ES-I3 (cell line): ENCODE measurements at regions not wholly inside any gene's neighbourhood (a gene's known extent, or its start where the extent isn't known, plus 50 kb on each side); places are given as distances from the start of the nearest gene placed in this dataset.

Experiments
- H3K36me3 ChIP-seq: 2 replicates; pipeline ENCODE4 v1.6.1; 2013; ENCODE audit warnings: mild to moderate bottlenecking, low read length, control low read depth, moderate library complexity; ENCODE audit not compliant: insufficient read depth
- H3K4me1 ChIP-seq: 2 replicates; pipeline ENCODE4 v1.6.1; 2013; ENCODE audit warnings: mild to moderate bottlenecking, control low read depth, low read length; ENCODE audit not compliant: insufficient read depth
- H3K9ac ChIP-seq: 2 replicates; pipeline ENCODE4 v1.6.1; 2013; ENCODE audit warnings: low read depth, mild to moderate bottlenecking, low read length, moderate library complexity
- H3K9me3 ChIP-seq: 2 replicates; pipeline ENCODE4 v1.6.1; 2013; ENCODE audit warnings: mild to moderate bottlenecking, low read length, moderate library complexity; ENCODE audit not compliant: control insufficient read depth, insufficient read depth

DNA sequence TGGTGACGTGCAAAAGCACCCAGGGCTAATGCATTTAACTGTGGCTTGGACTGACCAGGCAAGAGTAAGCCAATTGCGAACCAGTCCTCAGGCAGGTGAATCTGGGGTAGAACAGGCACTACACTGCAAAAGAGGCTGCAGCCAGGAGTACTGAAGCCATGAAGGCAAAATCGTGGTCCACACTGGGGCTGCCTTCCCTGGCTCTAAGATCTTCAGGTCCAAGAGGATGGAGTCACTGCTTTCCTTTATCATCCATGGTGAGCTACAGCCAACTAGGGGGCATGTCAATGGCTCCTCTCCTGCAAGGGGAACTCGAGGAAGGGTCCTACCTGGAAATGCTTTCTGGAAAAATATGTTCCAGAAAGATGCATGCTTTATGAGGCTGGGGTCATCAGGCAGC lies 100.6 kb upstream of the AJAP1 start:
- Histone ChIP-seq H3K36me3 (no peaks in the 10 kb centered on the region), H3K9ac (no peak overlapping the region), H3K4me1 (no peaks in the 10 kb centered on the region), H3K9me3 (no peaks in the 10 kb centered on the region)

DNA sequence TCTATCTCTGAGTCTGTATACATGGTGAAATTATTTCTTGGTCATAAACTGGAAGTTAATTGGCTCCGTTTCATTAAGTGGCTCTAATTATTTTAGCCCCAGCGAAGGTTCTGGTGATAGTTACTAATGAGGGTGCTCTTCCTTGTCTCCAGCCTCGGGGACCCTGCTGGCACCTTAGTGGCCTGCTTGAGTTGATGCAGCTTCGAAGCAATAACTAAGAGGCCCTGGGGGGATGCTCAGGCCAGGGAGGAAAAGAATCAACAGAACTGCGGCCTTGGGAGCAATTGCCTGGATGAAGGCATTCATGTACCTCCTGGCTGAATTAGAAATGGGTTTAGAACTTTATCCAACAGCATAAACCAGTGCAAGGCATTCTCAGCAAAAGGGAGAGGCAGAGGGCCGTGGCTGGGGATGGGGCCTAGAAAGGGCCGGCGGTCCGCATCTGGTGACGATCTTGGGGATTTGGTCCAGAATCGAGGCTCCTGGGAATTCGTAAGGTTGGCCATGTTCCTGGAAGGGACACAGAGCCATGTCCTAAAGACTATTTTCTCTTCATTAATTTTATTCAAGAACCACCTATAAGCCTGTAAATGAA lies 100.0 kb upstream of the AJAP1 start:
- H3K36me3 ChIP-seq = no peaks in the 10 kb centered on the region
- H3K9ac ChIP-seq = no peak overlapping the region
- H3K4me1 ChIP-seq = no peaks in the 10 kb centered on the region
- no peaks in the 10 kb centered on the region for H3K9me3 ChIP-seq

DNA sequence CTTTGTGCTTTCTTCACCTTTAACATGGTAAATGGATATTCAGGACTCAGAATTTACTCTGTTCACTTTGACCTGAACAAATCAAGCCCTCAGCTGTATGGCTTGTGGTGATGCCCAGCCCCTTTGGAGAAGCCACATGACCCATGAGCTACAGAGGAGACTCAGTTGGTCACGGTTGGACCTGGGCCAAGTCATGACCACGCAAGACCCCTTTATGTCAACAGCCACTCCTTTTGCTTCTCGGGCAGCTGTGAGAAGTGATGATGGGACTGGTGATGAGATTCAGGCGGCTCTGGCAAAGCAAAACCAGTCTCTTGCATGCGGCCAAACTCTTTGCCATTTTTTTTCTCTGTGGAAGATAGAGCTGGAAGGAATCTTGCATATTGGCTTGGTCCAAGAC lies 96.5 kb upstream of the AJAP1 start:
- no peaks in the 10 kb centered on the region for H3K36me3 ChIP-seq
- H3K9ac ChIP-seq = no peak overlapping the region
- H3K9me3 ChIP-seq = no peaks in the 10 kb centered on the region
- H3K4me1 ChIP-seq = no peaks in the 10 kb centered on the region

DNA sequence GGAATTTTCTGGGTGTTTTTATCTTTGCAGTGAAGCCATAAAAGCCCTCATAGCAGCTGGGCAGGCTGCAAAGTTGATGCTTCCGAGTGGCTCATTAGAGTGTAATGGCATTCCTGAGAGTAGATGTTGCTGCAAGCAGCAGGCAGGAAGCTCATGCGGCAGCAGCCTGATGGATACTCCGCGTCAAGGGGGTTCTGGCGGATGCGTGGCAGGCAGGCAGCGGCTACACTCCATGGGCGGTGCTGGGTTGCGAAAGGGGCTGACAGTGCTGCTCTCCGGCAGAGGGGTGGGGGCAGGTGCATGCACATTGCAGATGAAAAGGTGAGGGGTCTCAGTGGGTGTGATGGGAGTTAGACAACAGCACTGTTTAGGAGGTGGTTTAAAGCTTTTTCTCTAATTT lies 93.2 kb upstream of the AJAP1 start:
- no peaks in the 10 kb centered on the region for H3K4me1 ChIP-seq
- H3K36me3 ChIP-seq = no peaks in the 10 kb centered on the region
- H3K9ac ChIP-seq = no peak overlapping the region
- H3K9me3 ChIP-seq = no peaks in the 10 kb centered on the region

DNA sequence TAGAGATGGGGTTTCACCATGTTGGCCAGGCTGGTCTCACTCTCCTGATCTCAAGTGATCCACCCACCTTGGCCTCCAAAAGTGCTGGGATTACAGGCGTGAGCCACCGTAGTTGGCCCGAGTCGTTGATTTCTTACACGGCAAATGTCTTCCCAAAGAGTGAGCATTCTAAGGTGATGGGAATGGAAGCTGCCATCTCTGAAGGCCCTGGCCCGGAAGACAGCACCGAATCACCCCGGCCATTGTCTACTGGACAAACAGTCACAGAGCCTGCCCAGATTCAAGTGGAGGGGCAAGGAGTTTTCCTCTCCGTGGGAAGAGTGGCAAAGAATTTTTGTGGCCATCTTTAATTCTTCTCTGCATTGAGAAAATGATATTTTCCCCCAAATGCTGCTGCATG lies 92.1 kb upstream of the AJAP1 start:
- Histone ChIP-seq H3K9me3 (no peaks in the 10 kb centered on the region), H3K36me3 (no peaks in the 10 kb centered on the region), H3K4me1 (no peaks in the 10 kb centered on the region), H3K9ac (no peak overlapping the region)

DNA sequence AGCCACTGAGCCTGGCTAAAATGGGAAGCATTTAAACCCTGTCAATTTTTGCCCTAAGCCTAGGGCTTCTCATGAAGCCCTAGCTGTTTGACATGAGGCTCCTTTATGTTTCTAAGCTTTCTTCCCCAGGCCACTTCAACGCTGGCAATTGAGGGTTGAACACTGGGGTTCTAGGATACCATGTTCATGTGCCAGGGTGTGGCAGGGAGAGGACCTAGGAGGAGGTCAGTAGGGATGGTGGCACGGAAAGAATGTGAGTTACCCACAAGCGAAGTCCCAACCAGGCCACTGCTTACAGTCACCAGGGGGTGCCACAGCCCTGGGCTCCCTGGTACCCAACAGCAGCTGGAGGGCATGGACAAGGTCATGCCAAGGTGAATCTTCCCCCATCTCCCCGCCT lies 90.8 kb upstream of the AJAP1 start:
- Histone ChIP-seq H3K4me1 (no peaks in the 10 kb centered on the region), H3K9ac (no peak overlapping the region), H3K36me3 (no peaks in the 10 kb centered on the region), H3K9me3 (no peaks in the 10 kb centered on the region)

DNA sequence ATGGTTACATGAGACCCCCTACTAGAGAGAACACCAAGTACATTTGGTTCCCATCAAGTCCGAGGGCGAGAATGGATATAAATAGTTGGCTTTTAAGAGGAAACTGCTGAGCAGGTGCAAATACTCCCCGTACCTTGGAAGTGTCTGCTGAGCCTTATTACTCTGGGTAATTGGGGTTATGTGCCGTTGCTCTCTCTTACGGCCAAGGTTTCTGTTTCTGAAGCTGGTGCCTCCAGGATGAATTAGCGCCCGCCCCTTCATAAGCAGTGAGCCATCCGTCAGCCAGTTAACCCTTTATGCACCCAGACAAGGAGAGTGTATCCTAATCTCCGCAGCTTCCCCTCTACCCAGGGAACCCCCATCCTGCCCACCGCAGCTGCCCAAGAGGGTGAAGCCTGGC lies 90.4 kb upstream of the AJAP1 start:
- no peaks in the 10 kb centered on the region for H3K4me1 ChIP-seq
- H3K9me3 ChIP-seq = no peaks in the 10 kb centered on the region
- no peaks in the 10 kb centered on the region for H3K36me3 ChIP-seq
- no peak overlapping the region for H3K9ac ChIP-seq

DNA sequence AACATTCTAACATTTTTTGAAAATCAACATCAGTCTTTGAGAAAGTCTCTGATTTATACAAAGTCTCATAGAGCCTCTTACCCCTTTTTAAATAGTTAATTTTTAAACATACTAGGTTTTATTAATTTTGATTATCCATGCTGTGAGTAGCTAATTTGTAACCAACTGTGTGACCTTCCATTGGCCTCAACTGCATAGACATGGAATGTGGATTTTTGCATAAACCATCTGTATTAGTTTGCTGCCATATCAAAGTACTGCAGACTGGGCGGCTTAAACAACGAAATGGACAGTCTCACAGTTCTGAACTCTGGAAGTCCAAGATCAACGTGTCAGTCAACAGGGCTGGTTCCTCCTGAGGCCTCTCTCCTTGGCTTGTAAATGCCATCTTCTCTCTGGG lies 89.2 kb upstream of the AJAP1 start:
- Histone ChIP-seq H3K9me3 (no peaks in the 10 kb centered on the region), H3K4me1 (no peaks in the 10 kb centered on the region), H3K36me3 (no peaks in the 10 kb centered on the region), H3K9ac (no peak overlapping the region)

DNA sequence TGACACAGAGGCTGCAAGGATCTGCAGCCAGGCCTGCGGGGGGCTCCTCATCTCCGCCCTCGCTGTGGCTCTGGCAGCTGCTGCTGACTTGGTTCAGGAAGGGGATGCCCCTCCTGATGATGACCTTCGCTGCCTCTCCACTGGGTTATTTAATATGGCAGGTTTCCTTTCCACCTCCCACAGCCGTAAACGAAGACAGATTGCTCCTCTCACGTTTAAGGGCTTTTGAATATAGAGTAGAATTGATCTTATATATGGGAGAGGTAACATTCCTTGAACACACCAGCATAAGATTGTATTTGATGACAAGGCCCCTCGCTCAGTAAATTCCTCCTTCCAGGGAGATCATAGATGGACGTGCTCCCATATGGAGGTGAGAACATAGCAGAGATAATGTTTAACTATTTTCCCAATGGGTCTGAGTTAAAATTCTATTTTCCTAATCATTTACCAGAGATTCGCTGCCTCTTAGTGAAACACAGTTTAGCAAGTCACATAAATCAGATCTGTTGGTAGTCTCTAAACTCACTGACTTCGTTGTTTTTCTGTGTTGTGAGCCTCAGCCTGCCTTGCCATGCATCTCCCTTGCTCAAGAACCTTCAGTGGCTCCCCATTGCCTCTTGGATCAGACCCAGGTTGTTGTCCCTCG lies 88.5 kb upstream of the AJAP1 start:
- no peaks in the 10 kb centered on the region for H3K4me1 ChIP-seq
- H3K9me3 ChIP-seq = no peaks in the 10 kb centered on the region
- H3K36me3 ChIP-seq = no peaks in the 10 kb centered on the region
- H3K9ac ChIP-seq = no peak overlapping the region

DNA sequence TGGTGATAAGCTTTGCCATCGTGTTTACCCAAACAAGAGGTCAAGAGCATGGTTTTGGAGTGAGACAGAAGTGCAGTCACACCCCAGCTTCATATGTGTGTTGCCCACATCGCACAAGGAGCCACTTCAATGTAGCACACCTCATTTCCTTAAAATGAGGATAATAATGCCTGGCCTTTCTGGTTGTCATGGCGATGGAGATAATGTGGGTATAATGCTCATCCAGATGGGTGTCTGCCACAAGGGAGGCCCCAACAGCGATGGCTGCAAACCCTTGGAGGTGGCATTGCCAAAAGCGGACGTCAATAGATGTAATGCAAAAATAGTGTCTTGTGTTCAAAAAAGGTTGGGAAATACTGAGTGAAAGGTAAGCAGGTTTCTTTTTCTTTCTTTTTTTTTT lies 83.1 kb upstream of the AJAP1 start:
- H3K36me3 ChIP-seq = no peaks in the 10 kb centered on the region
- no peaks in the 10 kb centered on the region for H3K9me3 ChIP-seq
- H3K9ac ChIP-seq = no peak overlapping the region
- no peaks in the 10 kb centered on the region for H3K4me1 ChIP-seq

DNA sequence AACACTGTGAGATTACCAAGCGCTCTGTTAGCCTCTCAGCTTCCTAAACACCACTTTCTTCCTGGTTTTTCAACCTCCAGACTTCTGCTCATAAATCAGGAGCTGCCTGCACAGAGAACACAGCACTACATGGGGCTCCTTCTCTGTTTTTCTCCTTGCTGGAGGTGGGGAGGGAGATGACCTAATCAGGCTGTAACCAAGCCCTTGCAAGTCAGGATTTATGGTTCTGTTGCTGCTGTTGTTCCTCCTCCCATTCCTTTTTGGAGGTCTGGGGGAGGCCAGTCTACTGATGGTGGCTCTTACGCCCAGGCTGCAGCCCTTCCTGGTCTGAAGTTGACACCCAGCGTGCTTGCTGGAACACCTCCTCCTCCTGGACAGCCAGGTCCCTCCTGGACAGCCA lies 80.9 kb upstream of the AJAP1 start:
- Histone ChIP-seq H3K9ac (no peak overlapping the region), H3K4me1 (no peaks in the 10 kb centered on the region), H3K36me3 (no peaks in the 10 kb centered on the region), H3K9me3 (no peaks in the 10 kb centered on the region)

DNA sequence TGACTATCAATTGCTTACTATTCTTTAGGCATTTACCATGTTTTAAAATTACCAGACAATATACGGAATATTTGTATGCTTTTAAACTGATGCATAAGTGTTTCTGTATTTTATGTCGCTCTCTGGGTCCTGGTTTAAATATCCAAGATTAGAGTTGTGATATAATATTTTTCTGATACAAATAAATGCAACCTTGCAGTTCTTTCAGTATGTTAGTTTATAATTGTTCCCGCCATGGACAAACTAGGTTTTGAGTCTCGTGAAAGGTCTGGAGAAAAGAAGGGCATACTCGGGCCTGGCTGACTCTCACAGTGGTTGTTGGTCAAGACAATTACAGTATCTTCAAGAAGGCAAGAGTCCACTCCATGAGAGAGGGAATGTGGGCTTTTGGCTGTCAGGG lies 72.6 kb upstream of the AJAP1 start:
- no peak overlapping the region for H3K9ac ChIP-seq
- H3K4me1 ChIP-seq = no peaks in the 10 kb centered on the region
- H3K36me3 ChIP-seq = no peaks in the 10 kb centered on the region
- H3K9me3 ChIP-seq = no peaks in the 10 kb centered on the region

DNA sequence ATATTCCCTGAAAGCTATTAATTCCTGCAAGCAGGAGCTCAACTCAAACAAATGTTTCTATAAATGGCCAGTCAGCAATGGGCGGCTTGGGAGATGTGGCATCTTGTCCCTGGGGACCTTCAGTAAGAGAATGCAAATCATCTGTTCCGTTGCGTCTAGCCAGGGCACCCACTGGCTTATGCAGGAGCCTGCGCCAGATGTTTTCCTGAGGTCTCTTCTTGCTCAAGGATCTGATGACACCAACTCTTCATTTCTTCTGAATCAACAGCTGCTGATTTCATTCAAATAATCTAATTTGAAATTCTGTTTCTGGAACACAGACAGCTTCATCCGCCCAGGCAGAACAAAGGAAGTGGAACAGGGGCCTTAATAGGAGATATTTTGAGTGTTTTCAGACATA lies 70.0 kb upstream of the AJAP1 start:
- H3K9me3 ChIP-seq = no peaks in the 10 kb centered on the region
- no peaks in the 10 kb centered on the region for H3K36me3 ChIP-seq
- H3K9ac ChIP-seq = no peak overlapping the region
- H3K4me1 ChIP-seq = no peaks in the 10 kb centered on the region

DNA sequence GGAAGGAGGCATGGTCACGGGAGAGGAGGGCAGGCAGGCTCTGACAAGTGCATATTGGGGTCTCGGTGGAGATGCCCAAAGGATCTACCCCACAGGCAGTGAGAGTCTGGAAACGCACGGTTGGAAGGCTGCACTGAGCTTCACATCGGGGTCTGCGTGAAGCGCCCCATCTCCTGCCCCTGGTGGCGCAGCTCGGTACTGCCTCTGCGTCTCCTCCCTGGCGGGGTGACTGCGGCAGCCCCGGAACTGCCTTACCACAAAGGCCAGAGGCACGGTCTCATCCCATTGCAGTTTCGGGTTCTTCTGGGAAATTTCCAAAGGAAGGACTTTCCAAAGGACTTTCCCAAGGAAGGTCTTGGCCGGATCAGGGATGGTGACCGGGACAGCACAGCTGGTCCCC lies 69.2 kb upstream of the AJAP1 start:
- no peak overlapping the region for H3K9ac ChIP-seq
- no peaks in the 10 kb centered on the region for H3K4me1 ChIP-seq
- no peaks in the 10 kb centered on the region for H3K9me3 ChIP-seq
- no peaks in the 10 kb centered on the region for H3K36me3 ChIP-seq

DNA sequence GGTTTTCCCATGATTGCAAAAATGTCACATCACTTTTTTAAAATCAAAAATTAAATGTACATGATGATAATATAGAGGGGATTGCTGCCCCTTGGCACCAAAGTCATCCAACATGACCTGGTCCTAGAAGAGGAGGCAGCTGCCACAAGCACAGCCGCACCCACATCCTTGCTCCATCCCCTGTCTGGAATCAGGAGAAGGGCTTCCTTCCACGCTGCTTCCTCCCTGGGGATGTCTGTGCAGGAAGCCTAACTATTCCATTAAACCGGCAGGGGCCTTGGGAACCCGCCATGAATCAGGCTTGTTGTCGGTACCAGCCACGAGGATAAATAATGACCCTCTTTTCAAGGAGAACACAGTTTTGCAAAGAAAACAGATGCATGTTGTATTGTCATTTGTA lies 68.7 kb upstream of the AJAP1 start:
- no peak overlapping the region for H3K9ac ChIP-seq
- no peaks in the 10 kb centered on the region for H3K9me3 ChIP-seq
- H3K36me3 ChIP-seq = no peaks in the 10 kb centered on the region
- H3K4me1 ChIP-seq = no peaks in the 10 kb centered on the region
